ENCODE measurements at regions not wholly inside any gene's neighbourhood (a gene's known extent, or its start where the extent isn't known, plus 50 kb on each side); places are given as distances from the start of the nearest gene placed in this dataset.

GRCh38 chr18:46324087-46324955 is 220.1 kb downstream of the HAUS1 start:
- TF ChIP-seq CTCF (IDR thresholded peaks at IDR 0.05) (no peak), ZFX (IDR thresholded peaks at IDR 0.05; ENCODE audit: borderline replicate concordance) (no peak)

Measured in 22Rv1 (cell line).